OCI-LY7 (cell line): ENCODE measurements at regions not wholly inside any gene's neighbourhood (a gene's known extent, or its start where the extent isn't known, plus 50 kb on each side); places are given as distances from the start of the nearest gene placed in this dataset.
"Not testable (repeated sequence)": the region's sequence is repeated elsewhere in the genome, so short reads cannot be mapped to it uniquely, and the experiment has no call there.

Experiments
- EZH2phosphoT487 ChIP-seq: fragments of 200-600 bp; sonication (generic); IDR thresholded peaks from 2 replicates; pipeline ENCODE4 v1.6.1; 2018; ENCODE audit warnings: low read depth, borderline replicate concordance, mild to moderate bottlenecking, mixed run types, antibody characterized with exemption, low read length, moderate library complexity, mixed read lengths
- TF ChIP-seq, protein P1 (sequence below): fragments of 200-600 bp; sonication (generic); conservative IDR thresholded peaks from 2 replicates; pipeline ENCODE4 v1.5.1; 2014; ENCODE audit warnings: mild to moderate bottlenecking, antibody characterized with exemption, low read length, moderate library complexity, mixed read lengths

- TF ChIP-seq, protein P1, sequence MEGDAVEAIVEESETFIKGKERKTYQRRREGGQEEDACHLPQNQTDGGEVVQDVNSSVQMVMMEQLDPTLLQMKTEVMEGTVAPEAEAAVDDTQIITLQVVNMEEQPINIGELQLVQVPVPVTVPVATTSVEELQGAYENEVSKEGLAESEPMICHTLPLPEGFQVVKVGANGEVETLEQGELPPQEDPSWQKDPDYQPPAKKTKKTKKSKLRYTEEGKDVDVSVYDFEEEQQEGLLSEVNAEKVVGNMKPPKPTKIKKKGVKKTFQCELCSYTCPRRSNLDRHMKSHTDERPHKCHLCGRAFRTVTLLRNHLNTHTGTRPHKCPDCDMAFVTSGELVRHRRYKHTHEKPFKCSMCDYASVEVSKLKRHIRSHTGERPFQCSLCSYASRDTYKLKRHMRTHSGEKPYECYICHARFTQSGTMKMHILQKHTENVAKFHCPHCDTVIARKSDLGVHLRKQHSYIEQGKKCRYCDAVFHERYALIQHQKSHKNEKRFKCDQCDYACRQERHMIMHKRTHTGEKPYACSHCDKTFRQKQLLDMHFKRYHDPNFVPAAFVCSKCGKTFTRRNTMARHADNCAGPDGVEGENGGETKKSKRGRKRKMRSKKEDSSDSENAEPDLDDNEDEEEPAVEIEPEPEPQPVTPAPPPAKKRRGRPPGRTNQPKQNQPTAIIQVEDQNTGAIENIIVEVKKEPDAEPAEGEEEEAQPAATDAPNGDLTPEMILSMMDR = not testable (repeated sequence)
- TF ChIP-seq EZH2phosphoT487 = not testable (repeated sequence)
These were observed 81.1 kb downstream of the THSD1 start for GRCh38 chr13:52324831-52325230.
